ENCODE measurements at regions not wholly inside any gene's neighbourhood (a gene's known extent, or its start where the extent isn't known, plus 50 kb on each side); places are given as distances from the start of the nearest gene placed in this dataset.
"Not testable (repeated sequence)": the region's sequence is repeated elsewhere in the genome, so short reads cannot be mapped to it uniquely, and the experiment has no call there.

DNA sequence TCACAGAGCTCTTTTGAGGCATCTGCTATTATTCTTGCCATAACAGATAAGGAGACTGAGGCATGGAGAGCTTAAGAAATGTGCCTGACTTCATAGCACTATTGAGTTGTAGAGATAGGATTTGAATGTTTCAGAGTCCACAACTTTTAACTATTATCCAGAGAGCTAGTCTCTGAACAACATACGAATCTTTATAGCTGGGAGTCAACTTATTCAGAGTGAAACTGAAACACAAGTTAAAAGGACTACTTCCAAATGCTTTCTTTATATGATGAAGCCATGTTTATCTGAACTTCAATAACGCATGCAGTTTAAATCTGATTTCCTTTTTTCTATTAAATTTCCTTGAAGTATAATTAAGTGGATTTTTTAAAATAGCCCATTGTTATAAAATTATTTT, 268.8 kb downstream of the IKZF2 start:
- Histone ChIP-seq H3K4me1 (ENCODE audit: insufficient read depth, low read length) (no peaks in the 10 kb centered on the region), H3K27me3 (ENCODE audit: insufficient read depth, low read length) (no peaks in the 10 kb centered on the region), H3K36me3 (ENCODE audit: insufficient read depth, low read length) (no peaks in the 10 kb centered on the region), H3K4me3 (ENCODE audit: low read length) (no peak overlapping the region), H3K9me3 (ENCODE audit: low read length) (no peaks in the 10 kb centered on the region), H2AFZ (ENCODE audit: low read depth, low read length) (no peak overlapping the region)

DNA sequence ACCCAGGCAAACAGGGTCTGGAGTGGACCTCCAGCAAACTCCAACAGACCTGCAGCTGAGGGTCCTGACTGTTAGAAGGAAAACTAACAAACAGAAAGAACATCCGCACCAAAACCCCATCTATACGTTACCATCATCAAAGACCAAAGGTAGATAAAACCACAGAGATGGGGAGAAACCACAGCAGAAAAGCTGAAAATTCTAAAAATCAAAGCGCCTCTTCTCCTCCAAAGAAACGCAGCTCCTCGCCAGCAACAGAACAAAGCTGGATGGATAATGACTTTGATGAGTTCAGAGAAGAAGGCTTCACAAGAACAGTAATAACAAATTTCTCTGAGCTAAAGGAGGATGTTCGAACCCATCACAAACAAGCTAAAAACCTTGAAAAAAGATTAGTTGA, 274.9 kb downstream of the IKZF2 start:
- H3K36me3 ChIP-seq (ENCODE audit: insufficient read depth, low read length); H3K27me3 ChIP-seq (ENCODE audit: insufficient read depth, low read length); H3K4me3 ChIP-seq (ENCODE audit: low read length); H3K9me3 ChIP-seq (ENCODE audit: low read length); H3K4me1 ChIP-seq (ENCODE audit: insufficient read depth, low read length); H2AFZ ChIP-seq (ENCODE audit: low read depth, low read length): not testable (repeated sequence)

- not testable (repeated sequence) for H3K4me1 ChIP-seq (ENCODE audit: insufficient read depth, low read length); H3K4me3 ChIP-seq (ENCODE audit: low read length); H3K9me3 ChIP-seq (ENCODE audit: low read length); H3K27me3 ChIP-seq (ENCODE audit: insufficient read depth, low read length); H3K36me3 ChIP-seq (ENCODE audit: insufficient read depth, low read length); H2AFZ ChIP-seq (ENCODE audit: low read depth, low read length)
Measured at GRCh38 chr2:212875950-212876349, 275.5 kb downstream of the IKZF2 start.

GRCh38 chr2:212873256-212873655, 278.2 kb downstream of the IKZF2 start:
- Histone ChIP-seq H2AFZ (ENCODE audit: low read depth, low read length) (no peak overlapping the region), H3K9me3 (ENCODE audit: low read length) (peaks cover 5% of the 10 kb centered on the region), H3K27me3 (ENCODE audit: insufficient read depth, low read length) (no peaks in the 10 kb centered on the region), H3K36me3 (ENCODE audit: insufficient read depth, low read length) (no peaks in the 10 kb centered on the region), H3K4me3 (ENCODE audit: low read length) (no peak overlapping the region), H3K4me1 (ENCODE audit: insufficient read depth, low read length) (no peaks in the 10 kb centered on the region)

DNA sequence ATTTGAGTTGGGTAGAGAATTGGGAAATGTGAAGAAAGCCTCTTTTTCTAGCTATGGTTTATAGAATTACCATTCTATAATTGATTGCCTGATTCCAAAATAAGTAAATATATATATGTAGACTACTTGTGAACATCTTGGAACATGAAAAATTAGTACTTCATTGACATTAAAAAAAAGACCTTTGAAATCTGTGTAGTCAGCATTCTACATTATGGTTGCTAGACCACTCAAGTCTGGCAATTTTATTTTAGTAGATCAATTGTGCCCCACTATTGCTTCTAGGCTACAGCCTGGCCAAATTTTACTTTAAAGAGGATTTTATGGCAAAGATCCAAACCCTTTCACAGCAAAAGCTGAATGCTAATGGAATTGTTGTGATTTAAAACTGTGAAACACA, 279.8 kb downstream of the IKZF2 start:
- peaks cover 5% of the 10 kb centered on the region for H3K9me3 ChIP-seq (ENCODE audit: low read length)
- no peaks in the 10 kb centered on the region for H3K4me1 ChIP-seq (ENCODE audit: insufficient read depth, low read length)

GRCh38 chr2:212864186-212864585, 287.2 kb downstream of the IKZF2 start:
- Histone ChIP-seq H3K4me1 (ENCODE audit: insufficient read depth, low read length) (no peaks in the 10 kb centered on the region), H2AFZ (ENCODE audit: low read depth, low read length) (no peak overlapping the region), H3K4me3 (ENCODE audit: low read length) (no peak overlapping the region), H3K9me3 (ENCODE audit: low read length) (peaks cover 4% of the 10 kb centered on the region), H3K36me3 (ENCODE audit: insufficient read depth, low read length) (no peaks in the 10 kb centered on the region), H3K27me3 (ENCODE audit: insufficient read depth, low read length) (no peaks in the 10 kb centered on the region)

More for the DNA sequence above, 279.8 kb downstream of the IKZF2 start:
- H3K27me3 ChIP-seq (ENCODE audit: insufficient read depth, low read length): no peaks in the 10 kb centered on the region
- H3K4me3 ChIP-seq (ENCODE audit: low read length): no peak overlapping the region
- H2AFZ ChIP-seq (ENCODE audit: low read depth, low read length): no peak overlapping the region
- no peaks in the 10 kb centered on the region for H3K36me3 ChIP-seq (ENCODE audit: insufficient read depth, low read length)

DNA sequence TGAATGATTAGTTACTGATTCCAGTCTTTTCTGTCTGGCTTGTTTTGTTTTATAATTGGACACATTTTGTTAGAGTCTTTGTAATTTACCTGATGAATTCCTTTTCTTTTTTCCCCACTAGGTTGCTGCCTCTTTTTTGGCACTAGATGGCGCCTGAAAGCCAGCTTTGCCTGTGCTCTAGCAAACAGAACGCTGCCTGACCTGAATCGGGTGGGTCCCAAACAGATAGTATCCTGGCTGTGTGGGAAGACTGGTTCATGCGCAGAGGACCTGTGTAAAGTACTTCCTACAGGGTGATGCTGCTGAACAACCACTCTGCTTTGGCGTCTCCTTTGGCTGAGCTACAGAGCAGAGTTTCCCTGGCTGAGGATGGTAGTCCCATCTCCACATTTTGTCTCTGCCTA, 288.2 kb downstream of the IKZF2 start:
- H3K9me3 ChIP-seq (ENCODE audit: low read length): peaks cover 4% of the 10 kb centered on the region
- H3K4me3 ChIP-seq (ENCODE audit: low read length): no peak overlapping the region
- no peaks in the 10 kb centered on the region for H3K27me3 ChIP-seq (ENCODE audit: insufficient read depth, low read length)
- H3K4me1 ChIP-seq (ENCODE audit: insufficient read depth, low read length): no peaks in the 10 kb centered on the region
- no peaks in the 10 kb centered on the region for H3K36me3 ChIP-seq (ENCODE audit: insufficient read depth, low read length)
- no peak overlapping the region for H2AFZ ChIP-seq (ENCODE audit: low read depth, low read length)

DNA sequence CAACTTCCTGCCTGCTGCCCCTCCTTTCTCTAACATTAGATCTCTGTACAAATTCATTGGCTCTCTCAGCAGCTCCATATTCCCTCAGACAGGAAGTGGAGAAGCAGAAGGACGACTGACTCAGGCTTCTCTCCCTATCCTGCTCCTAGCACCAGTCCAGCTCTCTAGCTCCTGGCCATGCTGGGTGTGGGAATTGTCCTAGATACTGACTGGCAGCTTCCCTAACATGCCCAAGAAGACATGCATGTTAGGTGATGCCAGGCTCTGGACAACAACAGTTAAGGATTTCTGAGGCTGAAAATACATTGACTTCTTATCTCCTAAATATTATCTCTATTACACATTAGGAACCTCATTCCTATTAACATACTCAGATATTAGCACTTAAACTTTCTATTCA, 292.9 kb downstream of the IKZF2 start:
- Histone ChIP-seq H3K4me3 (ENCODE audit: low read length) (no peak overlapping the region), H3K4me1 (ENCODE audit: insufficient read depth, low read length) (no peaks in the 10 kb centered on the region), H2AFZ (ENCODE audit: low read depth, low read length) (no peak overlapping the region), H3K9me3 (ENCODE audit: low read length) (peaks cover 3% of the 10 kb centered on the region), H3K36me3 (ENCODE audit: insufficient read depth, low read length) (no peaks in the 10 kb centered on the region), H3K27me3 (ENCODE audit: insufficient read depth, low read length) (no peaks in the 10 kb centered on the region)

- Histone ChIP-seq H3K4me3 (ENCODE audit: low read length) (no peak overlapping the region), H2AFZ (ENCODE audit: low read depth, low read length) (no peak overlapping the region), H3K4me1 (ENCODE audit: insufficient read depth, low read length) (no peaks in the 10 kb centered on the region), H3K27me3 (ENCODE audit: insufficient read depth, low read length) (no peaks in the 10 kb centered on the region), H3K9me3 (ENCODE audit: low read length) (no peaks in the 10 kb centered on the region), H3K36me3 (ENCODE audit: insufficient read depth, low read length) (no peaks in the 10 kb centered on the region)
Measured at GRCh38 chr2:212854771-212855170, 296.6 kb downstream of the IKZF2 start.

- H3K9me3 ChIP-seq (ENCODE audit: low read length): no peaks in the 10 kb centered on the region
- no peaks in the 10 kb centered on the region for H3K27me3 ChIP-seq (ENCODE audit: insufficient read depth, low read length)
- no peaks in the 10 kb centered on the region for H3K4me1 ChIP-seq (ENCODE audit: insufficient read depth, low read length)
- H3K36me3 ChIP-seq (ENCODE audit: insufficient read depth, low read length): no peaks in the 10 kb centered on the region
- H2AFZ ChIP-seq (ENCODE audit: low read depth, low read length): no peak overlapping the region
- no peak overlapping the region for H3K4me3 ChIP-seq (ENCODE audit: low read length)
Measured at GRCh38 chr2:212854116-212854515, 297.3 kb downstream of the IKZF2 start.

- H3K9me3 ChIP-seq (ENCODE audit: low read length): no peaks in the 10 kb centered on the region
- H3K36me3 ChIP-seq (ENCODE audit: insufficient read depth, low read length): no peaks in the 10 kb centered on the region
- H3K4me1 ChIP-seq (ENCODE audit: insufficient read depth, low read length): no peaks in the 10 kb centered on the region
- no peak overlapping the region for H2AFZ ChIP-seq (ENCODE audit: low read depth, low read length)
- no peak overlapping the region for H3K4me3 ChIP-seq (ENCODE audit: low read length)
- no peaks in the 10 kb centered on the region for H3K27me3 ChIP-seq (ENCODE audit: insufficient read depth, low read length)
Measured at GRCh38 chr2:212845941-212846340, 305.5 kb downstream of the IKZF2 start.

GRCh38 chr2:212843409-212844199, 305.0 kb upstream of the ERBB4 start:
- Histone ChIP-seq H3K36me3 (ENCODE audit: insufficient read depth, low read length) (no peaks in the 10 kb centered on the region), H3K4me3 (ENCODE audit: low read length) (no peak overlapping the region), H3K4me1 (ENCODE audit: insufficient read depth, low read length) (no peaks in the 10 kb centered on the region), H3K9me3 (ENCODE audit: low read length) (no peaks in the 10 kb centered on the region), H3K27me3 (ENCODE audit: insufficient read depth, low read length) (no peaks in the 10 kb centered on the region), H2AFZ (ENCODE audit: low read depth, low read length) (no peak overlapping the region)

DNA sequence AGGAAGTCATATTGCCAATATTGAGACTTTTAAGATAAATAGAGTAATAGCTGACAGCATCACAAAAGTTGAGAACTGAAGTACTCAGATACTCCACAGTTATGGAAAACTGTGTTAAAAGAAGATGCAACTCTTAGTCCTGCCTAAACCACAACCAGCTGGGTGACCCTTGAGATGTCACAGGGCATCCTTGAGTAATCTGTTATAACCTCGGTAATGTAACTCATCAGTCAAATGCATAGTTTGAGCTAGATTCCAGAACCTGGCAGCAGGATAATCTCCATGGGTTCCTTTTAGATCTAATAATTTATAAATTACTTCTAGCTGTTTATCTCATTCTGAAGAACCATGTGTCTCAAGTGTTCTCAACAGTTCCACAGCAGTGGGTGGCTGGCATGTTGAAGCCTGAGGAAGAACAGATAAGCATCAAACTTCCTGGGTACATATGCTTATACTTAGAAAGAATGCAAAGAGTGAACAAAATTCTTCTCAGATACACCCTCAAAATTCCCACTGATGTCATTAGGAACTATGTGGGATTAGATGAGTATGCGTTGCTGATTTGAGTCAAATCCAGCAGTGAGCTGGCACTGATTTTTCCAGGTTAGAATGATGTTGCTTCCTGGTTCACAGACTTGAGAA, 304.1 kb upstream of the ERBB4 start:
- no peaks in the 10 kb centered on the region for H3K27me3 ChIP-seq (ENCODE audit: insufficient read depth, low read length)

GRCh38 chr2:212841460-212841859, 302.9 kb upstream of the ERBB4 start:
- Histone ChIP-seq H3K27me3 (ENCODE audit: insufficient read depth, low read length) (no peaks in the 10 kb centered on the region), H3K4me3 (ENCODE audit: low read length) (no peak overlapping the region), H2AFZ (ENCODE audit: low read depth, low read length) (no peak overlapping the region), H3K9me3 (ENCODE audit: low read length) (no peaks in the 10 kb centered on the region), H3K4me1 (ENCODE audit: insufficient read depth, low read length) (no peaks in the 10 kb centered on the region), H3K36me3 (ENCODE audit: insufficient read depth, low read length) (no peaks in the 10 kb centered on the region)

More for the DNA sequence above, 304.1 kb upstream of the ERBB4 start:
- H3K4me3 ChIP-seq (ENCODE audit: low read length): no peak overlapping the region
- no peak overlapping the region for H2AFZ ChIP-seq (ENCODE audit: low read depth, low read length)
- H3K4me1 ChIP-seq (ENCODE audit: insufficient read depth, low read length): no peaks in the 10 kb centered on the region
- no peaks in the 10 kb centered on the region for H3K9me3 ChIP-seq (ENCODE audit: low read length)
- no peaks in the 10 kb centered on the region for H3K36me3 ChIP-seq (ENCODE audit: insufficient read depth, low read length)

Measured in neuron (in vitro differentiated cells).